Glutamatergic neuron (in vitro differentiated cells): ENCODE measurements at regions not wholly inside any gene's neighbourhood (a gene's known extent, or its start where the extent isn't known, plus 50 kb on each side); places are given as distances from the start of the nearest gene placed in this dataset.

ENCODE experiments used
- DNase-seq: peaks from one replicate; pipeline ENCODE4 v3.0.0; 2022
- H3K27ac Mint-ChIP-seq: one replicate; pipeline ENCODE4 v1.8.0; 2020; ENCODE audit warnings: mild to moderate bottlenecking, mixed read lengths, inconsistent platforms; ENCODE audit not compliant: unreplicated experiment
- H3K27me3 Mint-ChIP-seq: one replicate; pipeline ENCODE4 v1.8.0; 2020; ENCODE audit warnings: mild to moderate bottlenecking, moderate library complexity, mixed read lengths, inconsistent platforms; ENCODE audit not compliant: unreplicated experiment
- H3K36me3 Mint-ChIP-seq: one replicate; pipeline ENCODE4 v1.8.0; 2020; ENCODE audit warnings: mild to moderate bottlenecking, mixed read lengths, inconsistent platforms; ENCODE audit not compliant: unreplicated experiment
- H3K4me1 Mint-ChIP-seq: one replicate; pipeline ENCODE4 v1.8.0; 2020; ENCODE audit warnings: mild to moderate bottlenecking, low read depth, mixed read lengths, inconsistent platforms; ENCODE audit not compliant: unreplicated experiment
- H3K4me3 Mint-ChIP-seq: one replicate; pipeline ENCODE4 v1.8.0; 2020; ENCODE audit warnings: mild to moderate bottlenecking, mixed read lengths, inconsistent platforms; ENCODE audit not compliant: unreplicated experiment
- H3K9me3 Mint-ChIP-seq: one replicate; pipeline ENCODE4 v1.8.0; 2020; ENCODE audit warnings: mild to moderate bottlenecking, moderate library complexity, mixed read lengths, inconsistent platforms; ENCODE audit not compliant: unreplicated experiment
- CTCF ChIP-seq: fragments of 200-600 bp; sonication (generic); IDR thresholded peaks from one replicate; pipeline ENCODE4 v1.5.0; 2021; ENCODE audit not compliant: partially characterized antibody, unreplicated experiment

- Mint-ChIP-seq H3K4me1 (no peaks in the 10 kb centered on the region), H3K4me3 (no peak overlapping the region), H3K27me3 (peaks cover 6% of the 10 kb centered on the region), H3K27ac (no peak overlapping the region), H3K9me3 (no peaks in the 10 kb centered on the region), H3K36me3 (no peaks in the 10 kb centered on the region)
- TF ChIP-seq CTCF, result no peak
- DNase-seq, result no peak
Observed at GRCh38 chr6:113694278-113695077, 162.7 kb upstream of the MARCKS start.

GRCh38 chr6:113695516-113695915 is 161.6 kb upstream of the MARCKS start:
- peaks cover 6% of the 10 kb centered on the region for H3K27me3 Mint-ChIP-seq
- H3K4me3 Mint-ChIP-seq, result no peak overlapping the region
- H3K9me3 Mint-ChIP-seq, result no peaks in the 10 kb centered on the region
- no peaks in the 10 kb centered on the region for H3K4me1 Mint-ChIP-seq
- TF ChIP-seq CTCF, result no peak
- no peak for DNase-seq
- no peak overlapping the region for H3K27ac Mint-ChIP-seq
- no peaks in the 10 kb centered on the region for H3K36me3 Mint-ChIP-seq

GRCh38 chr6:113696960-113697359 is 160.2 kb upstream of the MARCKS start:
- no peaks in the 10 kb centered on the region for H3K9me3 Mint-ChIP-seq
- DNase-seq, result no peak
- no peaks in the 10 kb centered on the region for H3K36me3 Mint-ChIP-seq
- no peak overlapping the region for H3K4me3 Mint-ChIP-seq
- peaks cover 3% of the 10 kb centered on the region for H3K4me1 Mint-ChIP-seq
- H3K27me3 Mint-ChIP-seq, result peaks cover 6% of the 10 kb centered on the region
- no peak for TF ChIP-seq CTCF
- no peak overlapping the region for H3K27ac Mint-ChIP-seq

- Mint-ChIP-seq H3K4me1 (peaks cover 3% of the 10 kb centered on the region), H3K4me3 (no peak overlapping the region), H3K9me3 (peaks cover 2% of the 10 kb centered on the region), H3K27me3 (peaks cover 9% of the 10 kb centered on the region), H3K27ac (no peak overlapping the region), H3K36me3 (peaks cover 6% of the 10 kb centered on the region)
- no peak for TF ChIP-seq CTCF
- DNase-seq, result no peak
Observed at GRCh38 chr6:113697632-113698410, 159.3 kb upstream of the MARCKS start.

- peaks cover 3% of the 10 kb centered on the region for H3K4me1 Mint-ChIP-seq
- H3K27me3 Mint-ChIP-seq, result peaks cover 3% of the 10 kb centered on the region
- H3K4me3 Mint-ChIP-seq, result no peak overlapping the region
- no peak for TF ChIP-seq CTCF
- H3K27ac Mint-ChIP-seq, result no peak overlapping the region
- no peak for DNase-seq
- H3K36me3 Mint-ChIP-seq, result peaks cover 6% of the 10 kb centered on the region
- peaks cover 2% of the 10 kb centered on the region for H3K9me3 Mint-ChIP-seq
Observed at GRCh38 chr6:113699239-113699638, 157.9 kb upstream of the MARCKS start.
